ENCODE measurements at regions not wholly inside any gene's neighbourhood (a gene's known extent, or its start where the extent isn't known, plus 50 kb on each side); places are given as distances from the start of the nearest gene placed in this dataset.

GRCh38 chr6:168828035-168828434, 387.1 kb downstream of the SMOC2 start:
- Histone ChIP-seq H3K4me1 (ENCODE audit: control insufficient read depth in 4 of 4, insufficient read depth in 4 of 4, low read length in 3 of 4) (no peaks in the 10 kb centered on the region), H3K36me3 (ENCODE audit: control insufficient read depth in 4 of 4, insufficient read depth in 3 of 4, low read depth in 1 of 4, low read length in 3 of 4) (no peaks in the 10 kb centered on the region), H3K27ac (ENCODE audit: low read depth in 1 of 2, low read length in 2 of 2) (no peak overlapping the region), H3K9ac (ENCODE audit: low read depth in 1 of 2, low read length in 2 of 2) (no peak overlapping the region), H3K4me3 (ENCODE audit: low read depth in 1 of 3, low read length in 3 of 3) (no peak overlapping the region), H3K27me3 (ENCODE audit: control insufficient read depth in 4 of 4, insufficient read depth in 4 of 4, low read length in 3 of 4) (no peaks in the 10 kb centered on the region), H3K9me3 (ENCODE audit: control insufficient read depth in 4 of 4, low read length in 3 of 4) (no peaks in the 10 kb centered on the region)
- 86% methylated on average over 3 of the region's 3 CpGs for WGBS
- no peak for DNase-seq (ENCODE audit: low spot score)
- TF ChIP-seq RAD21 (IDR thresholded peaks at IDR 0.05) (no peak), TAF1 (conservative IDR thresholded peaks at IDR 0.05) (no peak), CTCF (IDR thresholded peaks at IDR 0.05; ENCODE audit: low read depth, low read length, missing input control) (no peak)

GRCh38 chr6:168827586-168827871, 386.5 kb downstream of the SMOC2 start:
- no peak overlapping the region for H3K4me3 ChIP-seq (ENCODE audit: low read depth in 1 of 3, low read length in 3 of 3)
- WGBS = 63% methylated on average over 4 of the region's 4 CpGs
- H3K9me3 ChIP-seq (ENCODE audit: control insufficient read depth in 4 of 4, low read length in 3 of 4) = no peaks in the 10 kb centered on the region
- no peaks in the 10 kb centered on the region for H3K27me3 ChIP-seq (ENCODE audit: control insufficient read depth in 4 of 4, insufficient read depth in 4 of 4, low read length in 3 of 4)
- no peak for TF ChIP-seq GABPA (IDR thresholded peaks at IDR 0.05 in 1 of 2, conservative IDR thresholded peaks at IDR 0.05 in 1 of 2)
- TF ChIP-seq CTCF (IDR thresholded peaks at IDR 0.05; ENCODE audit: low read depth, low read length, missing input control) = no peak
- no peak for TF ChIP-seq MAX (IDR thresholded peaks at IDR 0.05)
- TF ChIP-seq RAD21 (IDR thresholded peaks at IDR 0.05) = no peak
- no peak for TF ChIP-seq TAF1 (conservative IDR thresholded peaks at IDR 0.05)
- TF ChIP-seq FOXA1 (IDR thresholded peaks at IDR 0.05) = no peak
- no peak for TF ChIP-seq REST (IDR thresholded peaks at IDR 0.05)
- TF ChIP-seq ZBTB33 (IDR thresholded peaks at IDR 0.05) = no peak
- no peak for TF ChIP-seq RXRA (IDR thresholded peaks at IDR 0.05)
- H3K4me1 ChIP-seq (ENCODE audit: control insufficient read depth in 4 of 4, insufficient read depth in 4 of 4, low read length in 3 of 4) = no peaks in the 10 kb centered on the region
- no peaks in the 10 kb centered on the region for H3K36me3 ChIP-seq (ENCODE audit: control insufficient read depth in 4 of 4, insufficient read depth in 3 of 4, low read depth in 1 of 4, low read length in 3 of 4)
- no peak overlapping the region for H3K9ac ChIP-seq (ENCODE audit: low read depth in 1 of 2, low read length in 2 of 2)
- DNase-seq (ENCODE audit: low spot score) = no peak
- H3K27ac ChIP-seq (ENCODE audit: low read depth in 1 of 2, low read length in 2 of 2) = no peak overlapping the region

Data from liver (tissue), 8 donors.